Lung microvascular endothelial cell (primary cell): ENCODE measurements at regions not wholly inside any gene's neighbourhood (a gene's known extent, or its start where the extent isn't known, plus 50 kb on each side); places are given as distances from the start of the nearest gene placed in this dataset.

Experiments used
- DNase-seq, 2 donors: peaks; one replicate each; pipeline versions ENCODE4 v3.0.0 to v3.0.0-alpha.2; 2010; ENCODE audit warnings: low read depth in 2 of 2

- DNase-seq, result no peak
These were observed 190.1 kb downstream of the TTC8 start for GRCh38 chr14:89014569-89014850.

GRCh38 chr14:89015016-89015415 is 190.6 kb downstream of the TTC8 start:
- no peak for DNase-seq

- no peak for DNase-seq
These were observed 193.0 kb downstream of the TTC8 start for GRCh38 chr14:89017417-89017816.

- no peak for DNase-seq
These were observed 197.8 kb downstream of the TTC8 start for GRCh38 chr14:89022274-89022673.

- DNase-seq, result no peak
These were observed 200.2 kb downstream of the TTC8 start for GRCh38 chr14:89024691-89025090.

GRCh38 chr14:89025561-89026236 is 201.2 kb downstream of the TTC8 start:
- no peak for DNase-seq

GRCh38 chr14:89027097-89027740 is 202.8 kb downstream of the TTC8 start:
- DNase-seq, result peak; percentile 38 to 58

- DNase-seq, result no peak
These were observed 204.1 kb downstream of the TTC8 start for GRCh38 chr14:89028462-89029134.

GRCh38 chr14:89029961-89030694 is 205.7 kb downstream of the TTC8 start:
- no peak for DNase-seq

- DNase-seq, result no peak
These were observed 206.5 kb downstream of the TTC8 start for GRCh38 chr14:89030921-89031320.

- DNase-seq, result no peak
These were observed 207.7 kb downstream of the TTC8 start for GRCh38 chr14:89032086-89032649.

GRCh38 chr14:89033756-89034155 is 209.3 kb downstream of the TTC8 start:
- DNase-seq, result no peak

GRCh38 chr14:89036371-89036770 is 211.9 kb downstream of the TTC8 start:
- DNase-seq, result no peak

GRCh38 chr14:89037065-89037464 is 212.6 kb downstream of the TTC8 start:
- no peak for DNase-seq

GRCh38 chr14:89040080-89040459 is 215.6 kb downstream of the TTC8 start:
- DNase-seq, result no peak

GRCh38 chr14:89040460-89041256 is 216.2 kb downstream of the TTC8 start:
- peak; percentile 83 to 88 for DNase-seq

- DNase-seq, result peak in 1 of 2 donors; percentile 81
These were observed 216.8 kb downstream of the TTC8 start for GRCh38 chr14:89041257-89041582.

- DNase-seq, result no peak
These were observed 217.6 kb downstream of the TTC8 start for GRCh38 chr14:89042021-89042420.

- DNase-seq, result no peak
These were observed 228.9 kb downstream of the TTC8 start for GRCh38 chr14:89053303-89053702.

GRCh38 chr14:89056394-89056793 is 231.9 kb downstream of the TTC8 start:
- DNase-seq, result no peak

GRCh38 chr14:89058697-89059096 is 234.2 kb downstream of the TTC8 start:
- DNase-seq, result peak in 1 of 2 donors; percentile 19
